Trophoblast cell (in vitro differentiated cells and primary cell): ENCODE measurements at regions not wholly inside any gene's neighbourhood (a gene's known extent, or its start where the extent isn't known, plus 50 kb on each side); places are given as distances from the start of the nearest gene placed in this dataset.
"Not testable (repeated sequence)": the region's sequence is repeated elsewhere in the genome, so short reads cannot be mapped to it uniquely, and the experiment has no call there.

Source experiments
- DNase-seq, 2 donors: peaks; one replicate each; pipeline ENCODE4 v3.0.0-alpha.2; 2016
- H2AFZ ChIP-seq: 2 replicates; pipeline ENCODE4 v1.6.1; 2013; ENCODE audit warnings: low read length, moderate library complexity, mild to moderate bottlenecking; ENCODE audit not compliant: insufficient read depth, poor library complexity
- H2AK5ac ChIP-seq: 2 replicates; pipeline ENCODE4 v1.6.1; 2013; ENCODE audit warnings: mild to moderate bottlenecking, low read length
- H2BK120ac ChIP-seq: 2 replicates; pipeline ENCODE4 v1.6.1; 2013; ENCODE audit warnings: low read length, mild to moderate bottlenecking, moderate library complexity; ENCODE audit not compliant: insufficient read depth, poor library complexity
- H2BK12ac ChIP-seq: 2 replicates; pipeline ENCODE4 v1.6.1; 2013; ENCODE audit warnings: mild to moderate bottlenecking, low read length, moderate library complexity
- H2BK5ac ChIP-seq: 2 replicates; pipeline ENCODE4 v1.6.1; 2013; ENCODE audit warnings: low read length, low read depth, moderate library complexity, mild to moderate bottlenecking; ENCODE audit not compliant: poor library complexity
- H3K14ac ChIP-seq: 2 replicates; pipeline ENCODE4 v1.6.1; 2013; ENCODE audit warnings: mild to moderate bottlenecking, low read length
- H3K18ac ChIP-seq: 2 replicates; pipeline ENCODE4 v1.6.1; 2013; ENCODE audit warnings: mild to moderate bottlenecking, low read length
- H3K23ac ChIP-seq: 2 replicates; pipeline ENCODE4 v1.6.1; 2013; ENCODE audit warnings: low read length
- H3K27ac ChIP-seq: 2 replicates; pipeline ENCODE4 v1.5.1; 2013; ENCODE audit warnings: low read depth, mild to moderate bottlenecking, inconsistent platforms, low read length, moderate library complexity
- H3K27me3 ChIP-seq: 2 replicates; pipeline ENCODE4 v1.6.1; 2013; ENCODE audit warnings: inconsistent platforms, mild to moderate bottlenecking, low read length, moderate library complexity; ENCODE audit not compliant: insufficient read depth
- H3K36me3 ChIP-seq, 2 experiments: 1 replicate in 1 of 2; 2 replicates in 1 of 2; pipeline ENCODE4 v1.6.1; 2013; ENCODE audit warnings: low read length in 2 of 2, mild to moderate bottlenecking in 2 of 2, moderate library complexity in 1 of 2; ENCODE audit not compliant: insufficient read depth in 2 of 2, control insufficient read depth in 1 of 2
- H3K4ac ChIP-seq: 2 replicates; pipeline ENCODE4 v1.6.1; 2013; ENCODE audit warnings: low read depth, mild to moderate bottlenecking, low read length, moderate library complexity
- H3K4me1 ChIP-seq, 2 experiments: 1 replicate in 1 of 2; 2 replicates in 1 of 2; pipeline ENCODE4 v1.6.1; 2013; ENCODE audit warnings: low read length in 2 of 2, mild to moderate bottlenecking in 2 of 2, moderate library complexity in 1 of 2; ENCODE audit not compliant: insufficient read depth in 2 of 2, control insufficient read depth in 1 of 2
- H3K4me2 ChIP-seq: 2 replicates; pipeline ENCODE4 v1.6.1; 2013; ENCODE audit warnings: inconsistent platforms, mild to moderate bottlenecking, low read length, moderate library complexity
- H3K4me3 ChIP-seq: 2 replicates; pipeline ENCODE4 v1.5.1; 2013; ENCODE audit warnings: mild to moderate bottlenecking, low read depth, low read length, inconsistent platforms
- H3K79me1 ChIP-seq: one replicate; pipeline ENCODE4 v1.6.1; 2013; ENCODE audit warnings: low read length
- H3K79me2 ChIP-seq: 2 replicates; pipeline ENCODE4 v1.6.1; 2013; ENCODE audit warnings: low read length, mild to moderate bottlenecking; ENCODE audit not compliant: control insufficient read depth, insufficient read depth, poor library complexity
- H3K9ac ChIP-seq: 2 replicates; pipeline ENCODE4 v1.6.1; 2013; ENCODE audit warnings: mild to moderate bottlenecking, low read length
- H3K9me3 ChIP-seq: 2 replicates; pipeline ENCODE4 v1.6.1; 2013; ENCODE audit warnings: low read depth, mild to moderate bottlenecking, control low read depth, inconsistent platforms, low read length; ENCODE audit not compliant: insufficient read depth
- H4K12ac ChIP-seq: 2 replicates; pipeline ENCODE4 v1.6.1; 2013; ENCODE audit warnings: low read depth, mild to moderate bottlenecking, low read length, moderate library complexity
- H4K8ac ChIP-seq: 2 replicates; pipeline ENCODE4 v1.6.1; 2013; ENCODE audit warnings: low read depth, mild to moderate bottlenecking, low read length, moderate library complexity
- H4K91ac ChIP-seq: one replicate; pipeline ENCODE4 v1.6.1; 2013; ENCODE audit warnings: low read depth, mild to moderate bottlenecking, low read length, moderate library complexity
- WGBS: extraction: QIAGEN DNeasy Blood & Tissue Kit; methylation state at CpG from one replicate; pipeline ENCODE4 v1.1.7; 2013; ENCODE audit warnings: missing lambda C conversion rate; ENCODE audit not compliant: insufficient read length, insufficient coverage; ENCODE audit errors: extremely low coverage; 5-methylcytosine and 5-hydroxymethylcytosine counted together

DNA sequence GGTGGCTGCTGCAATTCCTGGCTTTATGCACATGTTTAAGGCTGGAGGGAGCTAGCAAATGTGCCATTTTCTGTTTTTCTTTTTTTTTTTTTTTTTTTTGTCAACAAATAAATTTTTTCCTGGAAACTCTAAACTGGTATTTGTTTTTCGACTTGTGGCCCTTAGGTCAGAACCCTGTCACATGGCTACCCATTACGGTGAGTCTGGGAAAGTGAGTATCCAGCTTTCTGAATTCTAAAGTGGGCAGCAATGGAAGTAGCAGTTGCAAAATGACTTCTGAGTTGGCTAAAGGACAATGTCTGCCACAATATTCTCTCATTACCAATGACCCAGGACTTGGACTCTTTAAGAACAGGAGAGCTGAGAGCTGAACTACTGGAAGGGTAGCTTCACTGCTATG is 225.1 kb upstream of the CENPE start:
- H3K4me2 ChIP-seq, result no peak overlapping the region
- no peak for DNase-seq
- H3K9me3 ChIP-seq, result peaks cover 3% of the 10 kb centered on the region
- no peak overlapping the region for H2AK5ac ChIP-seq
- H3K4me3 ChIP-seq, result no peak overlapping the region
- no peaks in the 10 kb centered on the region for H3K4me1 ChIP-seq
- no peak overlapping the region for H4K12ac ChIP-seq
- H3K79me2 ChIP-seq, result no peaks in the 10 kb centered on the region
- no peak overlapping the region for H2BK12ac ChIP-seq
- no peaks in the 10 kb centered on the region for H3K36me3 ChIP-seq
- H3K79me1 ChIP-seq, result no peaks in the 10 kb centered on the region
- no peak overlapping the region for H4K8ac ChIP-seq
- no peak overlapping the region for H3K4ac ChIP-seq
- no peak overlapping the region for H2AFZ ChIP-seq
- no peak overlapping the region for H3K23ac ChIP-seq
- H3K14ac ChIP-seq, result no peak overlapping the region
- H3K18ac ChIP-seq, result no peak overlapping the region
- H2BK5ac ChIP-seq, result no peak overlapping the region
- H3K9ac ChIP-seq, result no peak overlapping the region
- H3K27ac ChIP-seq, result no peak overlapping the region
- H4K91ac ChIP-seq, result no peak overlapping the region
- no peaks in the 10 kb centered on the region for H3K27me3 ChIP-seq
- no peak overlapping the region for H2BK120ac ChIP-seq
- WGBS, result no CpG with 5 or more reads among the region's 2 CpGs

DNA sequence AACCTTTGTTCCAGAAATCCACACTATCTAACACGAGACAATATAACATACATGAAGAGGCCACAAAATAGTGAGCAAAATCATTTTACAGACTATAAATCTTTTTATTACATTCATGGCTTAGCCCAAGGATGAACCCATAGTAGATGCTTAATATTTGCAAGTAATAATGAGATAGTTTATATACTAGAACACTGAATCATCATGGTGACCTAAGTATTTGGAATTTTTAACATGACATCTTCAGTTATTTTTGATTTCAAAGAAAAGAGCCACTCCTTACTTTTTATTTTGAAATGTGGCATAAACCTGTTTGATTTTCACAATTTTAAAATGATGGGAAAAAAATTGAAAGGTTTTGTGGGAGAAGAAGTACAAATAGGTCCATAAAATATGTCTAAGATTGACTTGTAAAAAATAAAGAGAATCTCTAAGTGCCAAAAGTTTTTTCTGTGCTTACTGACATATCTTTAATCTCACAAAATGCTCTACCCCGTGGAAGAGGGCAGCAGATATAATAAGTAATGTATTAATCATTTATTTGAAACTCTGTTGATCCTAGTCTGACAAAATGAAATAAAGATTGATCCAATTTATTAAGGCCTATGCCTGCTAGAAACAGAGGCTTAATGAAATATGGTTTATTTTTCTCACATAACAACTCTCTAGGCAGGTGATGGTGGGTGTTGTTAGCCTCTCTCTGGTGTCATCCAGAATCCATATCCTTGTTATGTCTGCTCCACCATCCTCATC is 224.5 kb upstream of the CENPE start:
- no peak overlapping the region for H4K8ac ChIP-seq
- no peak overlapping the region for H2BK5ac ChIP-seq
- no peaks in the 10 kb centered on the region for H3K79me1 ChIP-seq
- H3K4me3 ChIP-seq, result no peak overlapping the region
- H2BK120ac ChIP-seq, result no peak overlapping the region
- DNase-seq, result peak in 1 of 2 donors; percentile 54
- no peak overlapping the region for H2AFZ ChIP-seq
- no peak overlapping the region for H3K9ac ChIP-seq
- H3K27ac ChIP-seq, result no peak overlapping the region
- H3K23ac ChIP-seq, result no peak overlapping the region
- no peak overlapping the region for H2AK5ac ChIP-seq
- WGBS, result no CpG with 5 or more reads among the region's 2 CpGs
- H3K4me1 ChIP-seq, result no peaks in the 10 kb centered on the region
- no peak overlapping the region for H3K4ac ChIP-seq
- H3K18ac ChIP-seq, result no peak overlapping the region
- no peak overlapping the region for H3K4me2 ChIP-seq
- H3K79me2 ChIP-seq, result no peaks in the 10 kb centered on the region
- no peak overlapping the region for H2BK12ac ChIP-seq
- H3K27me3 ChIP-seq, result no peaks in the 10 kb centered on the region
- H4K12ac ChIP-seq, result no peak overlapping the region
- H4K91ac ChIP-seq, result no peak overlapping the region
- H3K36me3 ChIP-seq, result no peaks in the 10 kb centered on the region
- H3K14ac ChIP-seq, result no peak overlapping the region
- H3K9me3 ChIP-seq, result peaks cover 3% of the 10 kb centered on the region

DNA sequence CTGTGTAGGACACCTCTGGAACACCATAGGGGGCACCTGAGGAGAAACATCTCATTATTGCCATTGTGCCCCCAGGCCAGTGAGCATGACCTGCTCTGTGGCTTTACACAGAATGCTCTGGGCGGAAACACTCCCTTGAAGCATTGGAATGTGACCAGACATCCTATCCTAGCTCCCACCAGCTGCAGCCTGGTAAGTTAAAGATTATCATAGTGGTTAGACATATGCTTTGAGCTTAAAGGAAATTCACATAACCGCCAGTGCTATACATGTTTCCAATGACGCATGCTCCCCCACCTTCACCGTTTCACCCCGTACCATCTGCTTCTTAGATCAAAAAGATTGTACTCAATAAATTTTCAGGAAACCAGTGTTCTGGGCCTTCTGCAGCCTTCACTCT is 217.7 kb upstream of the CENPE start:
- no peaks in the 10 kb centered on the region for H3K27me3 ChIP-seq
- H3K9ac ChIP-seq, result no peak overlapping the region
- H4K12ac ChIP-seq, result no peak overlapping the region
- H3K4me1 ChIP-seq, result peaks cover 4 to 5% of the 10 kb centered on the region in 2 experiments
- H2BK12ac ChIP-seq, result peak overlapping the region; percentile 84
- peak overlapping the region; percentile 77 for H4K91ac ChIP-seq
- H2AFZ ChIP-seq, result no peak overlapping the region
- WGBS, result no CpG with 5 or more reads among the region's 5 CpGs
- DNase-seq, result peak; percentile 77 to 89
- no peak overlapping the region for H3K4me3 ChIP-seq
- H3K79me2 ChIP-seq, result no peaks in the 10 kb centered on the region
- peaks cover 4% of the 10 kb centered on the region for H3K79me1 ChIP-seq
- no peaks in the 10 kb centered on the region for H3K36me3 ChIP-seq
- H4K8ac ChIP-seq, result no peak overlapping the region
- H3K23ac ChIP-seq, result no peak overlapping the region
- peak overlapping the region; percentile 49 for H2BK5ac ChIP-seq
- peaks cover 5% of the 10 kb centered on the region for H3K9me3 ChIP-seq
- H3K18ac ChIP-seq, result no peak overlapping the region
- peak overlapping the region; percentile 39 for H3K27ac ChIP-seq
- H3K14ac ChIP-seq, result peak overlapping the region; percentile 56
- no peak overlapping the region for H3K4me2 ChIP-seq
- H2BK120ac ChIP-seq, result peak overlapping the region; percentile 80
- no peak overlapping the region for H2AK5ac ChIP-seq
- peak overlapping the region; percentile 36 for H3K4ac ChIP-seq

DNA sequence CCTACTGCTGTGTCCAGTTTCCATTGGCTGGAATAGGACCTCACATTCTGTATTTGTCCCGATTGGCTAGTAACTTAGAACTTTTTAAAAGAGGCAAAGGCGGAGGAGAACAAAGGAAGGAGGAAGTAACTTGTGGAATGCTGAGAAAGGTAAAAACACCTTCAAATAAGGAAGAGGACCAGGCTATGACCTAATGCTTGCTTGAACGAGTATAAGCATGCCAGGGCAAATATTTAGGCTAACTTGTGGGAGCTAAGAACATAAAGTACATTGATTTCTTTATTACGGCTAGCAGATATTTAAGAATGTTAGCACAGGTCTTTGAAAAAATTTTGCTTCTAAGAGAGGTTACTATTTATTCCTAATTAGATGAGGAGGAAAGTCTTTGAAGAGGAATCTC is 214.5 kb upstream of the CENPE start:
- not testable (repeated sequence) for H3K9me3 ChIP-seq, H3K4me3 ChIP-seq, H3K9ac ChIP-seq, H3K4me1 ChIP-seq, H4K91ac ChIP-seq, DNase-seq, H4K8ac ChIP-seq, H2AFZ ChIP-seq, H3K27me3 ChIP-seq, H3K36me3 ChIP-seq, H3K4ac ChIP-seq, H4K12ac ChIP-seq, H2BK120ac ChIP-seq, H3K79me1 ChIP-seq, H2BK5ac ChIP-seq, H3K23ac ChIP-seq, H3K18ac ChIP-seq, H3K27ac ChIP-seq, H3K14ac ChIP-seq, H2BK12ac ChIP-seq, H2AK5ac ChIP-seq, H3K79me2 ChIP-seq, H3K4me2 ChIP-seq
- no CpG with 5 or more reads among the region's 4 CpGs for WGBS
